ENCODE measurements at regions not wholly inside any gene's neighbourhood (a gene's known extent, or its start where the extent isn't known, plus 50 kb on each side); places are given as distances from the start of the nearest gene placed in this dataset.

DNA sequence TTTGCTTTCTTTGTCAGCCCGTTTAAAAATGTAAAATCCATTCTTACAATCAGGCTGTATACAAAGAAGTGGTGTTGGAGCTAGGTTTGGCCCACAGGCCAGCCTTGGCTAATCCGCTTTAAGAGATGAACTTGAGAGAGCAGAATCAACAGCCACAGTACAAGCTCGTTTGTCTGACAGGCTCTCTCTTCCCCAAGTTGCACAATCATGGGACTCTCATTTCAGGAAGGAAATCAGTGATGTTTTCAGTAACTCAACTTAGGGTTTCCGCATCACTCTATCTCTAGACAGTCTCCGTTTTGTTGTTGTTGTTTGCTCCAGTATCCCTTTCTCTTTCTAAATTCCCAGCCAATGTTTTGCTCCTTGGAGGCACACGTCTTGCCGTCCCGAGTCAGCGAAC, 582.0 kb upstream of the MKI67 start:
- TF ChIP-seq, protein P1, sequence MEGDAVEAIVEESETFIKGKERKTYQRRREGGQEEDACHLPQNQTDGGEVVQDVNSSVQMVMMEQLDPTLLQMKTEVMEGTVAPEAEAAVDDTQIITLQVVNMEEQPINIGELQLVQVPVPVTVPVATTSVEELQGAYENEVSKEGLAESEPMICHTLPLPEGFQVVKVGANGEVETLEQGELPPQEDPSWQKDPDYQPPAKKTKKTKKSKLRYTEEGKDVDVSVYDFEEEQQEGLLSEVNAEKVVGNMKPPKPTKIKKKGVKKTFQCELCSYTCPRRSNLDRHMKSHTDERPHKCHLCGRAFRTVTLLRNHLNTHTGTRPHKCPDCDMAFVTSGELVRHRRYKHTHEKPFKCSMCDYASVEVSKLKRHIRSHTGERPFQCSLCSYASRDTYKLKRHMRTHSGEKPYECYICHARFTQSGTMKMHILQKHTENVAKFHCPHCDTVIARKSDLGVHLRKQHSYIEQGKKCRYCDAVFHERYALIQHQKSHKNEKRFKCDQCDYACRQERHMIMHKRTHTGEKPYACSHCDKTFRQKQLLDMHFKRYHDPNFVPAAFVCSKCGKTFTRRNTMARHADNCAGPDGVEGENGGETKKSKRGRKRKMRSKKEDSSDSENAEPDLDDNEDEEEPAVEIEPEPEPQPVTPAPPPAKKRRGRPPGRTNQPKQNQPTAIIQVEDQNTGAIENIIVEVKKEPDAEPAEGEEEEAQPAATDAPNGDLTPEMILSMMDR (IDR thresholded peaks at IDR 0.05): no peak
- no peak for TF ChIP-seq POLR2A (IDR thresholded peaks at IDR 0.05)

All from ovary (tissue), 3 donors.